LoVo (cell line): ENCODE measurements at regions not wholly inside any gene's neighbourhood (a gene's known extent, or its start where the extent isn't known, plus 50 kb on each side); places are given as distances from the start of the nearest gene placed in this dataset.
A peak's percentile ranks its signal among the peaks of the same experiment; 100 is the strongest.
"Not testable (repeated sequence)": the region's sequence is repeated elsewhere in the genome, so short reads cannot be mapped to it uniquely, and the experiment has no call there.

ENCODE experiments used
- DNase-seq: peaks from one replicate; pipeline ENCODE4 v3.0.0-alpha.2; 2016; ENCODE audit warnings: low spot score

DNA sequence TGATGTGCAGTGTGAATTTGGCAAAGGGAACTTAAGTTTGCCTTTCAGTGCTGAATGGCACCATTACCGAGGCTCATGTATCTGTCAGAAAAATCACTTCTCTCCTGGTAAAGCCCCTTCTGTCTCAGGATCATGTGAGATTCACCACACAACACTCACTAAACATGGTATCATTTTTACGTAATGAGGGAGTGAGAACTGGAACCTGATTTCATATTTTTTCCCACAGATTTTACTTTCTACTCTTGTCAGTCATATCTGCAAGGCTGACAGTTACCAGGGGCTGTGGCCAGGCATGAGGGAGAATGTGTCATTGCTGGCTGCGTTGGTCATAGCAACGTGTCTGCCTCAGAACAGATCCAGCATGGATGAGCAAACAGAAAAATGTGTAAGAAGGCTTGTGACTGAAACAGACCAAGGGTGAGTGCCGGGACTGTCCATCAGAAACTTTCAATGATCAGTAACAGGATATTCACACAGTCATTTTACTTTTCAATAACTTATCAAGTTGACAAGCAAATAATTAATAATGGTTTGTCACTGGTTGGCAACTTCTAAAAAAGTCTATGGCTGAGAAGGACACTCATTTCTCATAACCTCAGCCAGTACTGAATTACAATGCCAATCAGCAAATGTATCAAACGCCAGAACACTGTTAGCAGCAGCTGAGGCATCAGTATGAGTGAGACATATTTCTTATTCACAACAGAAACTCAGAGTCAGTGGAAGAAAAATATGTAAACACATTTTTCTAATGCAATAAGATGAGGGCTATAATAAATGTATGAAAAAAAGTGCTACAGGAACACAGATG, 100.5 kb downstream of the CDC42EP3 start:
- DNase-seq: peak; percentile 31

DNA sequence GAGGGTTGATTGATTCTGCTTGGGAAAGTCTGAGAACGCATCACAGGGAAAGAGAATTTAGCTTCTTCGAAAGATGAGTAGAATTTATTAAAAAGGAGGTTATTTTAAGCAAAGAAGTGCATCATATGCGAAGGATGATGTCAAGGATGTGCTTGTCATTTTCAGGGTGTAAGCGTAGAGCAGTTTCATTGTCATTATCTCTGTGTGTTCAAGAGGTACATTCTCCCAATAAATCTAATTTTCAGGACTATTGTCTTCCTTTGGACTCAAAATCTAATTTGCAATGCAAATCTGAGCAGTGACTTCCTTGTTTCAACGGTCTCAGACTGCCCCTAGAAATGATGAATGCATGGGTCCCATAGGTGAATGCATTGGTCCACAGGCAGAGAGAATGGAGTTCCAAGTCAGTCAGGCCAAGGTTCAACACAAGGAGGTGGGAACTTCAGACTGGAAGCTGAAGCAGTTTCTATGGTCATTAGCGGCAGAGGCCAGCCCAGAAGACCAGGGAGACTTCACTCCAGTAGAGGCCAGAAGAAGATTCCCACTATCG, 99.8 kb downstream of the CDC42EP3 start:
- no peak for DNase-seq

DNA sequence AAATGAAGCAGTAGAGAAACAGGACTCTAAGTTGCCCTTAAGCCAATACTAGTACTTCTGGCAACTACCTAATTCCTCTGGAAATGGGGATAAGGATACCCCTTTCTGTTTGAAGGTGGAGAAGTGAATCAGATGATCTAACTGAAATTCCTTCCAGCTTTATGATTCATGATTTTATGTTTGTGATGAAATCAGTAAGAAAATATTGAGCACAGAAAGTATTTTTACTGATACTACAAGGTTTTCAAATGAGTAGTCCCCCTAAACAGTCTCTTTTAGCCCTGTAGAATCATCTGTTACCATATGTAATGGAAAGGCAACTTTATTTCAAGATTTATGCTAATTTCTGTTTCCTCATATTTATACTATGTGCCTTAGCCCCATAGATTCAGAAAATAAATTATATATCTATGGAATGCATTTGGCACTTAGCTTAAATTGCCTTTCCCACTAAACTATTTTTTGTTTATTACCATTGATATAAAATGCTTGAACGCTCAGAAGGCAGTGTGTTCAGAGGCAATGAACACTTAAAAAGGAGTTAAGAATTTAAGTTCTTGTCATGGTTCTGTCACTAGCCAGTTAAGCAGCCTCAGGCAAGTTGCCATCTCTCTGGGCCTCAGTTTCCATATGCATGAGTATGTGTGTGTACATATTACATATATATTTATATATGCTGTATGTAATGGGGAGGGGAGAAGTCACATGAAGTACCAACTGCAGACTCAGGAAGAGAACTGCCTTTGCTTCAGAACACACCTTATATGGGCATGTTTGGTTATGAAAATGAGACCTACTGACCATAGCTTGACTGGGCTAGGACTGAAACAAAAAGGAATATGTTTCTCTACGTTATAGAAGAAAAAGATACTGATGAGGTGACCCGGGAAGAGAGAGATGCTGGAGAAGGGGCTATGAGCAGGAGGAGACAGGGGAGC, 97.7 kb downstream of the CDC42EP3 start:
- no peak for DNase-seq

- no peak for DNase-seq
Measured at GRCh38 chr2:37575780-37576179, 95.7 kb downstream of the CDC42EP3 start.

DNA sequence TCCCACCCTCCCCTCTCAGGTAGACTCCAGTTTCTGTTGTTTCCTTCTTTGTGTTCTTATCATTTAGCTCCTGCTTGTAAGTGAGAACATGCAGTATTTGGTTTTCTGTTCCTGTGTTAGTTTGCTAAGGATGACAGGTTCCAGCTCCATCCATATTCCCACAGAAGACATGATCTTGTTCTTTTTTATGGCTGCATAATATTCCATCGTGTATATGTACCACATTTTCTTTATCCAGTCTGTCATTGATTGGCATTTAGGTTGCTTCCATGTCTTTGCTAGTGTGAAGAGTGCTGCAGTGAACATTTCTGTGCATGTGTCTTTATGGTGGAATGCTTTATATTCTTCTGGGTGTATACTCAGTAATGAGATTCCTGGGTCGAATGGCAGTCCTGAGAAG, 95.2 kb downstream of the CDC42EP3 start:
- DNase-seq: not testable (repeated sequence)

DNA sequence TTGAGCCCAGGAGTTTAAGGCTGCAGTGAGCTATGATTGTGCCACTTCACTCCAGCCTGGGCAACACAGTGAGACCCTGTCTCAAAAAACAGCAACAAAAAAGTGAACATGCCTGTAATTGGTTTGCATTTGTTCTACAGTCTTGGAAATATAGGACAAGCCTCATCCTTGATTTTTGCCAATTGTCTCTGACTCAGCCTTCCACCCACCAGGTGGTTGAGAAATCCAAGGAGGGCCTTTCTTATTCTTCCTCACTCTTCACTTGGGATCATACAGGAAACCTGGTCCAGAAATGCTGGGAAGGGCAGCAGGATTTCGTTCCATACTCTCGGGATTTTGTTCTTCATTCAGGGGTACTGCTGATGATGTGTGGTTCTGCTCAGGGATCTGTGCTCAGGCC, 94.6 kb downstream of the CDC42EP3 start:
- no peak for DNase-seq

- no peak for DNase-seq
Measured at GRCh38 chr2:37579192-37579713, 92.2 kb downstream of the CDC42EP3 start.

DNA sequence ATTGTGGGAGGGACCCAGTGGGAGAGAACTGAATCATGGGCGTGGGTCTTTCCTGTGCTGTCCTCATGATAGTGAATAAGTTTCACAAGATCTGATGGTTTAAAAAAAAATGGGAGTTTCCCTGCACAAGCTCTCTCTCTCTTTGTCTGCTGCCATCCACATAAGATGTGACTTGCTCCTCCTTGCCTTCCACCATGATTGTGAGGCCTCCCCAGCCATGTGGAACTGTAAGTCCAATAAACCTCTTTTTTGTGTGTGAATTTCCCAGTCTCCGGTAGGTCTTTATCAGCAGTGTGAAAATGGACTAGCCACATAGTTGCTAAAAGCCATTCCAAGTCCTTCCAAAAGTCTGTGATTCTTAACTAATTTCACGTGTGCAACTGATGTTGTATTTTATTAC, 91.5 kb downstream of the CDC42EP3 start:
- DNase-seq: not testable (repeated sequence)

- no peak for DNase-seq
Measured at GRCh38 chr2:37581433-37581832, 90.0 kb downstream of the CDC42EP3 start.

GRCh38 chr2:37582481-37583220, 88.8 kb downstream of the CDC42EP3 start:
- no peak for DNase-seq

DNA sequence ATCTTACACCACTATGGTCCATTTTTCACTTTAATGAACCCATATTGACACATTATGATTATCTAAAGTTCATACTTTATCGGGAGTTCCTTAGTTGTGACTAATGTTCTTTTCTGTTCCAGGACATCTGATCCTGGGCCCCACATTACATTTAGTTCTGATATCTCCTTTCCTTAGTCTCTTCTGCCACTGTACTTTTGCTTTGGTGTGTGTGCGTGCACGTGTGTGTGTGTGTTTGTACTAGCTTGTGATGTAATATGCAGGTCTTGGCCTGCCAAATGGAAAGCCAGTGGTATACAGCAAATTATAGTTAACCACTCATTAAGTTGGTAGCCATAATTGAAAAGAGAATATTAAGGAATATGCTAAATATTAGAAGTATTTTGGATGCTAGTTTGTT, 88.0 kb downstream of the CDC42EP3 start:
- DNase-seq: no peak

DNA sequence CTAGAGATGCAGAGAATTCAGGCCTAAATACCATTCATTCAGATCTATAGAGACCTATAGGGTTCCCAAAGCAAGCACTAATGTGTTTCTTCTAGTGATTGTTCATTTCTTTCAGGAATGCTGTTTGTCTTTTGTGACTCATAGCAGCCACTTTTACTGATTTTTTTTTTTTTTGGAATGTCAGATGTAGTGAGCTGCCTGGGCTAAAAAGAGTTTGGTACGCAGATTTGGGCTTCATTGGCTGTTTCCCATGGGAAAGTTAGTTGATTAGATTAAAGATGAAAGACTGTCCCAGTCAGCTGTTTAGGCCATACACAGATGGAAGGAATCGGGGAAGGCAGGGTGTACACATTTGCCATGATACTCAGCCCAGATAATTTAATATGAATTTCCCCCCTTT, 87.6 kb downstream of the CDC42EP3 start:
- DNase-seq: no peak

DNA sequence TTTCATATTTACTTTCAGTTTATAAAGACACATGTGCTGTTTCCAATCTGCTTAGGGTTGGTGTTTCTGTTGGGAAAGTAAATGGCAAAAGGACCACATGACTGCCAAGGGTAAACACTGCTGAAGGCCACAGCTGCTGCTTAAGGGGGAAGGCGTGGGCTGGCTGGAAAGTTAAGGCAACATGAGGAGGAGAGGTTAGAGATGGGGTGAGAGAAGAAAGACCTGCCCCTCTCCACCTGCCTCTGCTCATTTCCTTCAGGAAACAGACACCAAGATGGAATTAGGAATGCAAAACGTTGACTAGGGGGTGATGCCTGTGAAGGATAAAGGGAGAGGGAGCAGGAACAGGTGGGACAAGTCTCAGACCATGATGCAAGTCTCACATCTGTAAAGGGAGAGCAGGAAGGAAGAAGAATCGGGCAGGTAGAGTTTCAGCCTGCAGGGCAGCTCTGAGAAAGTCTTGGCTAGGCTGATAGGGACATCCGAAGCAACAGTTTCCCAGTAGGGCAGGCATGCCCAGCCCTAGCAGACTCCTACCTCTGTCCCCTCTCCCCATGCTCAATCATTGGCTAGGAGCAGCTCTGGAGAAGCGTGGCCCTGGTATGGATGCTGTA, 86.0 kb downstream of the CDC42EP3 start:
- no peak for DNase-seq

GRCh38 chr2:37585982-37586621, 85.3 kb downstream of the CDC42EP3 start:
- DNase-seq: peak; percentile 54

DNA sequence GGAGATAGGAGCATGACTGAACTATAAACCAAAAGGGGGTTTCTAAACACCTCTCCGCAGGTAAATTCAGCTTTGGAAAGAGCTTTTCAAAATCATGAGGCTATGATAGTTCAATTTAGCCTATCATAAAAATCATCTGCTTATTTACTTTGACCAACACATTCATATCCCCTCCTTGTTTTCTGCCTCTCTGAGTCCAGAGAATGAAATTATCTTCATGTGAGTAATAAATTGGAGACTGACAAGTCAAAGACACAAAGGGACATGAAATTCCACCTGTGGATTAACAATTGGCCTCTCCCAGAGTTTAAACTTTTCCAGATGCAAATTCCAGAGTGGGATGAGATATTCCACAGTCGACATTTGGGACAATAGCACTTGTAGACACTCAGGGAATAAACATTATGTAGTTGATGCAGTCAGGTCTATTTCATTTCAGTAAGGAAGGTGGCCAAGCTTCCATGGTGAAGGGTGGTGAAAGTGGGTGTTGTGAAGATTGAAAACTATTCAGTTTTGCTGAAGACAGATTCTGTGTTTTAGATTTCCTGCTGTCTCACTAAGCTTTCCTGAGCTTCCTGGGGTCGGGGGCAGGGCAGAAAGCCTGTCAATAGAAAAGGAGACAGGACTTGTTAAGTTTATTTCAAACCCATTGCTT, 84.7 kb downstream of the CDC42EP3 start:
- no peak for DNase-seq

GRCh38 chr2:37587817-37588216, 83.6 kb downstream of the CDC42EP3 start:
- no peak for DNase-seq

DNA sequence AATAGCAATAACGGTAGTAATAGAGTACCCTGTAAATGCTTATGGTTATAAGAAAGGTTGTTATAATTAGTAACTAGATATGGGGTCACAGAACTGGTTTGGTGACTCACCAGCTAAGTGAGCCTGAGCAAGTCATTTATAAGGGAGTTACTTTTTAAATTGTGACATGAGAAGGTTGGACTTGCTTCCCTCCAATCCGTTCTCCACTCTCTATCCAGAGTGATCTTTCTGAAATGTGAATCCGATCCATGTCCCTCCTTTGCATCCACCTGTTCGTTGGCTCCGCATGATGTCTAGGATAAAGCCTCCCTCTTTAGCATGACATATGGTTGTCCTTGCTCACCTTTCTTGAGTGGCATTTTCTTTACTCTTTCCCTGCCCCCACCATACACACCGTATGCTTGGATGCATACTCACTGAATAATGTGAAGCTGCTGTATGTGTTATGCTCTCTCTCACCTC, 83.1 kb downstream of the CDC42EP3 start:
- DNase-seq: peak; percentile 53

DNA sequence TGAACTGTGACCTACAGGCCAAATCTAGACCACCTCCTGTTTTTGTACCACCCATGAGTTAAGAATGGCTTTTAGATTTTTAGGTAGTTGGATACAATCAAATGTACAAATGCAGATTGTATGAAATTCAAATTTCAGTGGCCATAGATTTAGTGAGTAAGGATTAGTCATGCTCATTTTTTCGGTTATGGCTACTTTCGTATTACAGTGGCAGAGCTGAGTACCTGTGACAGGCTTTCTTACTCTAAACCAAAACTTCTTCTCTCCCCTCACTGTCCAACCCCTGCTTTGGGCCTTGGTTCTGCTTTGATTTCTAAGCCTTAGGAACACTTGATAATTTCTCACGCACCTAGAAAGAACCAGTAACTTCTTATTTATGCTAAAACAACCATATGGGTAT, 82.1 kb downstream of the CDC42EP3 start:
- no peak for DNase-seq

DNA sequence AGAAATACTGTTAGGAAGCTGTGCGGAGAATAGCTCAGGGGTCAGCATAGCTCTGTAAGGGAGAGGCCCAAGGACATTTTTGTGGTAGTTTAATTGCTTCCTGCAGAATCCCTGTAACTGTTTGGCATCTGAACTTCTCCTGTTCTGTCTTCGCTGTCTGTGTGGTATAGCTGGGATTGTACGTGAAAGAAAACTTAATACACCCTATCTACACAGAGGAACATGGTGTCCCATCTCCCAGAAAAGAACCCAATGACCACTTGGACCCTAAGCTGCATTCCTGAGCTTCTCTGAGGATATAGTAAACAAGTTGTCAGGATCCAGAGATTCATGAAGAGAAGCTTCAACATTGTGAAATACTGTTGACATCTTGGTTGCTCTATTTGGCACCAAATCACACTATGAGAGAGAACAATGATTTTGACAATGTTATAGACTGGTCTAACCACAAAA, 81.3 kb downstream of the CDC42EP3 start:
- DNase-seq: peak; percentile 49
